Right lobe of liver (tissue), 6 donors: ENCODE measurements at regions not wholly inside any gene's neighbourhood (a gene's known extent, or its start where the extent isn't known, plus 50 kb on each side); places are given as distances from the start of the nearest gene placed in this dataset.

ENCODE experiments used
- ATAC-seq, 4 donors: fragments of 200-7000 bp; cut with Tn5 transposase; one replicate each; pipeline ENCODE4 v1.9.1; 2020; ENCODE audit warnings: mild to moderate bottlenecking in 4 of 4, moderate library complexity in 4 of 4
- DNase-seq, 3 donors: peaks; one replicate each; pipeline ENCODE4 v3.0.0-alpha.2; 2020
- H3K27ac ChIP-seq, 3 donors: fragments of 200-600 bp; one replicate each; pipeline ENCODE4 v1.8.0; 2022
- H3K27me3 ChIP-seq, 2 donors: fragments of 200-600 bp; one replicate each; pipeline ENCODE4 v1.8.0; 2022
- H3K36me3 ChIP-seq, 4 donors: fragments of 200-600 bp; sonication (generic) in 1 of 4; one replicate each; pipeline versions ENCODE4 v1.5.1 to v1.8.0; 2017 to 2022; ENCODE audit warnings: control low read depth in 1 of 4
- H3K4me1 ChIP-seq, 4 donors: fragments of 200-600 bp; sonication (generic) in 1 of 4; one replicate each; pipeline versions ENCODE4 v1.5.1 to v1.8.0; 2017 to 2022; ENCODE audit warnings: control low read depth in 1 of 4
- H3K4me3 ChIP-seq, 3 donors: fragments of 200-600 bp; one replicate each; pipeline ENCODE4 v1.8.0; 2022
- H3K9me3 ChIP-seq, 4 donors: fragments of 200-600 bp; sonication (generic) in 1 of 4; one replicate each; pipeline versions ENCODE4 v1.5.1 to v1.8.0; 2017 to 2022; ENCODE audit warnings: control low read depth in 1 of 4
- POLR2A ChIP-seq: fragments of 450-650 bp; IDR thresholded peaks from one replicate; pipeline ENCODE4 v1.6.1; 2017; ENCODE audit warnings: antibody characterized with exemption, mild to moderate bottlenecking
- WGBS: methylation state at CpG from one replicate; pipeline ENCODE4 v1.1.6; 2018; ENCODE audit warnings: low coverage, low lambda C conversion rate; ENCODE audit not compliant: insufficient coverage; ENCODE audit errors: missing lambda C conversion rate; 5-methylcytosine and 5-hydroxymethylcytosine counted together
- intact Hi-C, 2 donors: fragments of 100-400 bp; cut with DNase I; formaldehyde crosslinking; loops; one replicate each; pipeline versions ENCODE4 v1.11.2 to v1.14.1; 2022
- TF ChIP-seq, protein P1 (sequence below), 4 donors: fragments of 200-600 bp in 3 of 4; fragments of 450-650 bp in 1 of 4; IDR thresholded peaks; one replicate each; pipeline versions ENCODE4 v1.5.1 to v1.8.0; 2016 to 2022; ENCODE audit warnings: antibody characterized with exemption in 4 of 4, mild to moderate bottlenecking in 2 of 4
- donor health status: DM: no; HTN: yes; CAD: no.
- donor health status: DM: no; HTN: no; CAD: no.
- donor health status: DM: no; HTN: no; CAD: no.
- donor health status: DM: no; HTN: yes; CAD: no.
- donor health status: DM: no; HTN: yes; CAD: no.

GRCh38 chr16:55964923-55965475 lies 89.8 kb upstream of the CES5A start:
- 79% methylated on average over 4 of the region's 4 CpGs for WGBS
- DNase-seq (no peak), ATAC-seq (no peak)
- Histone ChIP-seq H3K36me3 (no peaks in the 10 kb centered on the region), H3K27ac (no peak overlapping the region), H3K4me3 (no peak overlapping the region), H3K9me3 (no peaks in the 10 kb centered on the region), H3K4me1 (no peaks in the 10 kb centered on the region), H3K27me3 (no peaks in the 10 kb centered on the region)
- intact Hi-C loops = no loop called here
- TF ChIP-seq, protein P1, sequence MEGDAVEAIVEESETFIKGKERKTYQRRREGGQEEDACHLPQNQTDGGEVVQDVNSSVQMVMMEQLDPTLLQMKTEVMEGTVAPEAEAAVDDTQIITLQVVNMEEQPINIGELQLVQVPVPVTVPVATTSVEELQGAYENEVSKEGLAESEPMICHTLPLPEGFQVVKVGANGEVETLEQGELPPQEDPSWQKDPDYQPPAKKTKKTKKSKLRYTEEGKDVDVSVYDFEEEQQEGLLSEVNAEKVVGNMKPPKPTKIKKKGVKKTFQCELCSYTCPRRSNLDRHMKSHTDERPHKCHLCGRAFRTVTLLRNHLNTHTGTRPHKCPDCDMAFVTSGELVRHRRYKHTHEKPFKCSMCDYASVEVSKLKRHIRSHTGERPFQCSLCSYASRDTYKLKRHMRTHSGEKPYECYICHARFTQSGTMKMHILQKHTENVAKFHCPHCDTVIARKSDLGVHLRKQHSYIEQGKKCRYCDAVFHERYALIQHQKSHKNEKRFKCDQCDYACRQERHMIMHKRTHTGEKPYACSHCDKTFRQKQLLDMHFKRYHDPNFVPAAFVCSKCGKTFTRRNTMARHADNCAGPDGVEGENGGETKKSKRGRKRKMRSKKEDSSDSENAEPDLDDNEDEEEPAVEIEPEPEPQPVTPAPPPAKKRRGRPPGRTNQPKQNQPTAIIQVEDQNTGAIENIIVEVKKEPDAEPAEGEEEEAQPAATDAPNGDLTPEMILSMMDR (IDR thresholded peaks at IDR 0.05) = no peak
- no peak for TF ChIP-seq POLR2A

DNA sequence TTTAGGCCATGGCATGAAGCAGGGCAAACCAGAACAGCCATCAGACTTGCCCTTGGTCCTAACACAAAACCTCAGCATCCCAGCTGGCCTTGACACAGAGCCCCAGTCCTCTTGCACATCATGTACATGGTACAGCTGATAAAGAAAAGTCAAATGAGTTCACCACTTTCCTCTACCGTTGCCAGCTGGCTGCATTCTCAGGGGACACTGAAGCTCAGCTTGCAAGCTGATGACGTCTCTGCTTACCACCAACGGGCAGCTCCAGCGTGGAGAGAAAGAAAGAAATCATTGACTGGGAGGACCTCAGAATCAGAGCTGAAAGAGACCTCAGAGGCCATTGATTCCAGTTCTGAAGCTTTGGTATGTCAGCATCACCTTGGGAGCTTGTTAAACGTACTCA lies 80.7 kb upstream of the CES5A start:
- WGBS = 55% methylated on average over 4 of the region's 5 CpGs
- no peaks in the 10 kb centered on the region for H3K27me3 ChIP-seq
- ATAC-seq (peak in 2 of 4 donors; percentile 30 to 39), DNase-seq (peak in 1 of 3 donors; percentile 46)
- TF ChIP-seq POLR2A = no peak
- TF ChIP-seq, protein P1 (IDR thresholded peaks at IDR 0.05) = no peak
- H3K36me3 ChIP-seq = no peaks in the 10 kb centered on the region
- H3K9me3 ChIP-seq = no peaks in the 10 kb centered on the region
- no peak overlapping the region for H3K4me3 ChIP-seq
- intact Hi-C loops = no loop called here
- no peaks in the 10 kb centered on the region for H3K4me1 ChIP-seq
- no peak overlapping the region for H3K27ac ChIP-seq

DNA sequence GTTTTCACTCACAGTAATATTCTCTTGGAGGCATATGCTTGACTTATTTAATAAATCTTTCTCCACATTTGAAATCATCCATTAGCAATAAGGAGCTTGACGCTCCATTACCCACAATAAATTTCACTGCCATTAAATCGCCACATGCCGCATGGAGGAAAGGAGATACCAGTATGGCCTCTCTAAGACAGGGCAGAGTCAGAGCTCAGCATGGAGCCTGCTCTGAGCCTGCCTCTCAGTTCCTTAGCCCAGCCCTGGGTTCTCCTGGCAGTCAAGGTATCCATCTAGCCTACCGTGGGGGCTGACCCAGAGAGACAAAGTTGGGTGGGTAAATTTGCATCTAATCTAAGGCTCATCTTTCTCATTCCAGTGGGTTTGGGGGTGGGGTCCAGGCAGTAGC lies 80.3 kb upstream of the CES5A start:
- ATAC-seq (no peak), DNase-seq (no peak)
- Histone ChIP-seq H3K4me3 (no peak overlapping the region), H3K36me3 (no peaks in the 10 kb centered on the region), H3K9me3 (no peaks in the 10 kb centered on the region), H3K27ac (no peak overlapping the region), H3K27me3 (no peaks in the 10 kb centered on the region), H3K4me1 (no peaks in the 10 kb centered on the region)
- 81% methylated on average over 3 of the region's 4 CpGs for WGBS
- intact Hi-C loops = no loop called here
- TF ChIP-seq, protein P1 (IDR thresholded peaks at IDR 0.05) = no peak
- TF ChIP-seq POLR2A = no peak

DNA sequence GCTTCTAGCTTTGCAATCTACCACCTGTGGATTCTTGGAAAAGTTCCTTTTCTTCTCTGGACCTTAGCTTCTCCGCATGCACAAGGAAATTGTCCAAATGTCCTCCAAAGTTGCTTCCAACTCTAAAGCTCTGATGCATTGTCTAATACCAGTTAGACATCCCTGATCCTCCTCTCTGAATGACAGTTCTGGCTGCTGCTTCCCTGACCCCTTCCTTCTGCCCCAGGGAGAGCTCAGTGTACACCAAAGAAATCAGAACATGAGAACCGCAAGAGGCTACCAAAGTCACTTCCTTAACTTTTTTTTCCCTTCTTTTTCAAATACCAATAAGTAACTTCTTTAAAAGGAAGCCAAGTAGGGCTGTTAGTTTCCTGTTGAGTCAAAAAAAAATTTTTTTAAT lies 79.7 kb upstream of the CES5A start:
- DNase-seq = no peak
- no peak for TF ChIP-seq POLR2A
- TF ChIP-seq, protein P1 (IDR thresholded peaks at IDR 0.05) = no peak
- H3K9me3 ChIP-seq = no peaks in the 10 kb centered on the region
- no peaks in the 10 kb centered on the region for H3K36me3 ChIP-seq
- no peak overlapping the region for H3K27ac ChIP-seq
- intact Hi-C loops = no loop called here
- H3K4me1 ChIP-seq = no peaks in the 10 kb centered on the region
- WGBS = 58% methylated on average over 2 of the region's 2 CpGs
- H3K4me3 ChIP-seq = no peak overlapping the region
- H3K27me3 ChIP-seq = no peaks in the 10 kb centered on the region
- no peak for ATAC-seq

GRCh38 chr16:55949518-55949917 lies 74.3 kb upstream of the CES5A start:
- 38% methylated on average over 1 of the region's 1 CpG for WGBS
- no peak overlapping the region for H3K27ac ChIP-seq
- TF ChIP-seq, protein P1 (IDR thresholded peaks at IDR 0.05) = no peak
- TF ChIP-seq POLR2A = no peak
- H3K36me3 ChIP-seq = no peaks in the 10 kb centered on the region
- H3K4me3 ChIP-seq = no peak overlapping the region
- no peak for ATAC-seq
- no peaks in the 10 kb centered on the region for H3K9me3 ChIP-seq
- H3K27me3 ChIP-seq = no peaks in the 10 kb centered on the region
- intact Hi-C loops = loop anchor here in 1 of 2 donors (5.0 kb wide), 1 partner anchor 368 kb away; no protein-coding TSS in a partner anchor
- no peak for DNase-seq
- H3K4me1 ChIP-seq = no peaks in the 10 kb centered on the region
